ENCODE measurements at regions not wholly inside any gene's neighbourhood (a gene's known extent, or its start where the extent isn't known, plus 50 kb on each side); places are given as distances from the start of the nearest gene placed in this dataset.

DNA sequence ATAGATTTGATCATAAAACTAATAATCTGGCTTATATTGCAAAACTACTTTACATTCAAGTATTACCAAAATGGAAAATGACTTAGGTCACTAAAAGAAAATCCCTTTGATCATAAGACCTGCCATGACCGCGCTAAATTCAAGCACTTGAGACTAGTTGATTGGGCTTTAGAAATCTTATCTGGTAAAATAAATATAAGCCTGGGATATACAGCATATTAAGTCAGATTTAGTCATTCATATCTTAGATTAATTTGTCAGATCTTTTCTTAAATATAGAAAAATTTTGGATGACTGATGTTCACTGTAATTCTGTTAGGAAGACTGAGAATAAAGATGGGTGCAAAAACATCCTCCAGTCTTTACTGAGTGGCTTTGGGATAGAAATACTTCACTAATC is 450.0 kb downstream of the HTR7 start:
- TF ChIP-seq, protein P1, sequence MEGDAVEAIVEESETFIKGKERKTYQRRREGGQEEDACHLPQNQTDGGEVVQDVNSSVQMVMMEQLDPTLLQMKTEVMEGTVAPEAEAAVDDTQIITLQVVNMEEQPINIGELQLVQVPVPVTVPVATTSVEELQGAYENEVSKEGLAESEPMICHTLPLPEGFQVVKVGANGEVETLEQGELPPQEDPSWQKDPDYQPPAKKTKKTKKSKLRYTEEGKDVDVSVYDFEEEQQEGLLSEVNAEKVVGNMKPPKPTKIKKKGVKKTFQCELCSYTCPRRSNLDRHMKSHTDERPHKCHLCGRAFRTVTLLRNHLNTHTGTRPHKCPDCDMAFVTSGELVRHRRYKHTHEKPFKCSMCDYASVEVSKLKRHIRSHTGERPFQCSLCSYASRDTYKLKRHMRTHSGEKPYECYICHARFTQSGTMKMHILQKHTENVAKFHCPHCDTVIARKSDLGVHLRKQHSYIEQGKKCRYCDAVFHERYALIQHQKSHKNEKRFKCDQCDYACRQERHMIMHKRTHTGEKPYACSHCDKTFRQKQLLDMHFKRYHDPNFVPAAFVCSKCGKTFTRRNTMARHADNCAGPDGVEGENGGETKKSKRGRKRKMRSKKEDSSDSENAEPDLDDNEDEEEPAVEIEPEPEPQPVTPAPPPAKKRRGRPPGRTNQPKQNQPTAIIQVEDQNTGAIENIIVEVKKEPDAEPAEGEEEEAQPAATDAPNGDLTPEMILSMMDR (IDR thresholded peaks at IDR 0.05), result no peak
- no peak for TF ChIP-seq POLR2A (IDR thresholded peaks at IDR 0.05; ENCODE audit: low read depth)

Measured in esophagus muscularis mucosa (tissue), 3 donors.